PC-3 (cell line): ENCODE measurements at regions not wholly inside any gene's neighbourhood (a gene's known extent, or its start where the extent isn't known, plus 50 kb on each side); places are given as distances from the start of the nearest gene placed in this dataset.

Experiments
- ATAC-seq: fragments of 200-7000 bp; cut with Tn5 transposase; 2 replicates; pipeline ENCODE4 v1.9.1; 2020; ENCODE audit warnings: mild to moderate bottlenecking, moderate library complexity
- BruUV-seq: library from RNA; stranded (reverse); fragments of 400-500 nt; replicated peaks from 2 replicates; lab custom pipeline; 2021; lab: Mats Ljungman, UMichigan
- CTCF ChIA-PET: fragments of 300-600 bp; sonication (Branson Sonifier 250); formaldehyde crosslinking; loops from one replicate; lab custom pipeline; 2022; ENCODE audit warnings: antibody characterized with exemption; lab: Charles Lee
- POLR2A ChIA-PET: fragments of 300-600 bp; sonication (Branson Sonifier 250); formaldehyde crosslinking; loops from one replicate; lab custom pipeline; 2022; ENCODE audit warnings: antibody characterized with exemption; ENCODE audit not compliant: unreplicated experiment; lab: Charles Lee
- DNase-seq: peaks from one replicate; pipeline ENCODE4 v3.0.0-alpha.2; 2015
- H2AFZ ChIP-seq: fragments of 300-600 bp; sonication (generic); 2 replicates; pipeline ENCODE4 v1.6.0; 2016; ENCODE audit warnings: antibody characterized with exemption, low read length
- H3F3A ChIP-seq: fragments of 300-600 bp; sonication (generic); one replicate; pipeline ENCODE4 v1.6.0; 2017; ENCODE audit warnings: antibody characterized with exemption, low read length, control low read depth, mild to moderate bottlenecking; ENCODE audit not compliant: unreplicated experiment
- H3K27ac ChIP-seq: fragments of 300-600 bp; sonication (generic); 2 replicates; pipeline ENCODE4 v1.5.1; 2016; ENCODE audit warnings: mild to moderate bottlenecking, low read length
- H3K27me3 ChIP-seq: fragments of 300-600 bp; sonication (generic); 2 replicates; pipeline ENCODE4 v1.6.1; 2016; ENCODE audit warnings: low read length, mixed read lengths
- H3K36me3 ChIP-seq: fragments of 300-600 bp; sonication (generic); 2 replicates; pipeline ENCODE4 v1.6.1; 2016; ENCODE audit warnings: low read depth, mixed run types, low read length, mixed read lengths
- H3K4me1 ChIP-seq: fragments of 300-600 bp; sonication (generic); 2 replicates; pipeline ENCODE4 v1.5.1; 2016; ENCODE audit warnings: low read length; ENCODE audit not compliant: insufficient read depth
- H3K4me2 ChIP-seq: fragments of 300-600 bp; sonication (generic); 2 replicates; pipeline ENCODE4 v1.6.0; 2016; ENCODE audit warnings: low read length
- H3K4me3 ChIP-seq: fragments of 300-600 bp; sonication (generic); 2 replicates; pipeline ENCODE4 v1.5.1; 2016; ENCODE audit warnings: mild to moderate bottlenecking, low read length, mixed read lengths
- H3K79me2 ChIP-seq: fragments of 300-600 bp; sonication (generic); 2 replicates; pipeline ENCODE4 v1.6.1; 2017; ENCODE audit warnings: low read length, mixed read lengths
- H3K9ac ChIP-seq: fragments of 300-600 bp; sonication (generic); 2 replicates; pipeline ENCODE4 v1.6.0; 2016; ENCODE audit warnings: mild to moderate bottlenecking, low read length
- H3K9me2 ChIP-seq: fragments of 300-600 bp; sonication (generic); replicated peaks from 2 replicates; pipeline ENCODE4 v1.6.1; 2016; ENCODE audit warnings: mixed run types, low read length, mixed read lengths
- H3K9me3 ChIP-seq: fragments of 300-600 bp; sonication (generic); 2 replicates; pipeline ENCODE4 v1.6.1; 2016; ENCODE audit warnings: low read length, mixed read lengths
- H4K20me1 ChIP-seq: fragments of 300-600 bp; sonication (generic); 2 replicates; pipeline ENCODE4 v1.6.1; 2016; ENCODE audit warnings: low read length, mixed read lengths
- CTCF ChIP-seq: fragments of 300-600 bp; sonication (generic); conservative IDR thresholded peaks from 2 replicates; pipeline ENCODE4 v1.5.1; 2017; ENCODE audit warnings: antibody characterized with exemption, low read depth, mild to moderate bottlenecking, low read length
- EZH2 ChIP-seq: fragments of 300-600 bp; sonication (generic); IDR thresholded peaks from one replicate; pipeline ENCODE4 v1.6.1; 2017; ENCODE audit warnings: antibody characterized with exemption, mild to moderate bottlenecking, low read length; ENCODE audit not compliant: unreplicated experiment
- EZH2phosphoT487 ChIP-seq: fragments of 300-600 bp; sonication (generic); IDR thresholded peaks from 2 replicates; pipeline ENCODE4 v1.6.1; 2018; ENCODE audit warnings: mild to moderate bottlenecking, antibody characterized with exemption, low read length, borderline replicate concordance
- intact Hi-C: fragments of 100-400 bp; cut with micrococcal nuclease; formaldehyde crosslinking; loops from 2 replicates; pipeline ENCODE4 v1.9.0; 2023

GRCh38 chr13:53569453-53569852, 540.8 kb downstream of the OLFM4 start:
- intact Hi-C loops = no loop called here
- no peaks in the 10 kb centered on the region for H4K20me1 ChIP-seq
- H3K4me2 ChIP-seq = no peak overlapping the region
- ChIA-PET POLR2A (no interaction called here), CTCF (no interaction called here)
- no peak for ATAC-seq
- no peak overlapping the region for H3K9ac ChIP-seq
- H3K36me3 ChIP-seq = no peaks in the 10 kb centered on the region
- no peaks in the 10 kb centered on the region for H3K27me3 ChIP-seq
- H3K4me3 ChIP-seq = no peak overlapping the region
- DNase-seq = no peak
- H3K79me2 ChIP-seq = no peaks in the 10 kb centered on the region
- H3F3A ChIP-seq = no peaks in the 10 kb centered on the region
- no peak for TF ChIP-seq EZH2phosphoT487
- TF ChIP-seq EZH2 = no peak
- no peak for TF ChIP-seq CTCF
- H3K4me1 ChIP-seq = no peaks in the 10 kb centered on the region
- H3K27ac ChIP-seq = no peak overlapping the region
- BruUV-seq = no TSS peak
- no peak overlapping the region for H2AFZ ChIP-seq
- H3K9me3 ChIP-seq = no peaks in the 10 kb centered on the region
- H3K9me2 ChIP-seq = no peaks in the 10 kb centered on the region

- Histone ChIP-seq H3F3A (no peaks in the 10 kb centered on the region), H3K9me2 (no peaks in the 10 kb centered on the region), H3K79me2 (no peaks in the 10 kb centered on the region), H3K27me3 (no peaks in the 10 kb centered on the region), H3K36me3 (no peaks in the 10 kb centered on the region), H3K27ac (no peak overlapping the region), H3K9ac (no peak overlapping the region), H2AFZ (no peak overlapping the region), H3K9me3 (no peaks in the 10 kb centered on the region), H4K20me1 (no peaks in the 10 kb centered on the region), H3K4me3 (no peak overlapping the region), H3K4me2 (no peak overlapping the region), H3K4me1 (no peaks in the 10 kb centered on the region)
- no TSS peak for BruUV-seq
- intact Hi-C loops = no loop called here
- ChIA-PET CTCF (no interaction called here), POLR2A (no interaction called here)
- DNase-seq (no peak), ATAC-seq (no peak)
- TF ChIP-seq CTCF (no peak), EZH2phosphoT487 (no peak), EZH2 (no peak)
Observed at GRCh38 chr13:53601113-53601512, 572.5 kb downstream of the OLFM4 start.

- TF ChIP-seq CTCF (no peak), EZH2 (no peak), EZH2phosphoT487 (no peak)
- Histone ChIP-seq H3K27ac (no peak overlapping the region), H3K36me3 (no peaks in the 10 kb centered on the region), H3K9me3 (no peaks in the 10 kb centered on the region), H4K20me1 (no peaks in the 10 kb centered on the region), H3K27me3 (no peaks in the 10 kb centered on the region), H3F3A (no peaks in the 10 kb centered on the region), H3K4me1 (no peaks in the 10 kb centered on the region), H3K9ac (no peak overlapping the region), H3K79me2 (no peaks in the 10 kb centered on the region), H3K4me2 (no peak overlapping the region), H3K4me3 (no peak overlapping the region), H2AFZ (no peak overlapping the region), H3K9me2 (no peaks in the 10 kb centered on the region)
- no peak for DNase-seq
- ChIA-PET POLR2A (no interaction called here), CTCF (no interaction called here)
- ATAC-seq = no peak
- intact Hi-C loops = no loop called here
- no TSS peak for BruUV-seq
Observed at GRCh38 chr13:53605326-53605725, 576.7 kb downstream of the OLFM4 start.
